ENCODE measurements at regions not wholly inside any gene's neighbourhood (a gene's known extent, or its start where the extent isn't known, plus 50 kb on each side); places are given as distances from the start of the nearest gene placed in this dataset.

DNA sequence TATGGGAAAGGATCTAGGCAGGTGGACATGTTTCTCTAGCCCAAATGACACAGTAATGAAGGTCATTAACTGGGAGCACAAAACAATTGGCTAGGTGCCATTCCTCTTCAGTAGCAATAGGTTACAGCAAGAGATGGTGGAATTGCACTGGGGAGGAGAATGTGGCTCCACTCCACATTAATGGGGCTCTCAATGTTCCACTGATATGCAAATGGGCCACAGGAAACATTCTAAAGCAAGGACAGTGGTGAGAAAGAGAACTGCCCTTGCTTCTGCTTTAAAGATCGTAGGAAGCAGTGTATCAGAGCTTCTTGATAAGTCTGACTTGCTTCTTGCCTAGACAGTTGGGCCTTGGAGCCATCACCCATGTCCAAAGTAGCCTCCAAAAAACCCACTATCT, 271.4 kb upstream of the PPP2R3A start:
- no peak for DNase-seq (ENCODE audit: low spot score)
- H3K9me3 Mint-ChIP-seq: no peaks in the 10 kb centered on the region
- H3K4me3 Mint-ChIP-seq (ENCODE audit: low read depth): no peak overlapping the region
- H3K27me3 Mint-ChIP-seq (ENCODE audit: low read depth): no peaks in the 10 kb centered on the region
- intact Hi-C loops (cut with micrococcal nuclease): no loop called here
- no peak overlapping the region for H3K27ac Mint-ChIP-seq
- H3K36me3 Mint-ChIP-seq (ENCODE audit: low read depth): no peaks in the 10 kb centered on the region
- no peaks in the 10 kb centered on the region for H3K4me1 Mint-ChIP-seq (ENCODE audit: low read depth)

- H3K36me3 Mint-ChIP-seq (ENCODE audit: low read depth): no peaks in the 10 kb centered on the region
- H3K9me3 Mint-ChIP-seq: no peaks in the 10 kb centered on the region
- DNase-seq (ENCODE audit: low spot score): no peak
- H3K4me1 Mint-ChIP-seq (ENCODE audit: low read depth): no peaks in the 10 kb centered on the region
- no peaks in the 10 kb centered on the region for H3K27me3 Mint-ChIP-seq (ENCODE audit: low read depth)
- no peak overlapping the region for H3K27ac Mint-ChIP-seq
- intact Hi-C loops (cut with micrococcal nuclease): no loop called here
- no peak overlapping the region for H3K4me3 Mint-ChIP-seq (ENCODE audit: low read depth)
Measured at GRCh38 chr3:135699741-135700140, 265.8 kb upstream of the PPP2R3A start.

GRCh38 chr3:135706758-135707375, 258.7 kb upstream of the PPP2R3A start:
- no peak for DNase-seq (ENCODE audit: low spot score)
- no peak overlapping the region for H3K27ac Mint-ChIP-seq
- H3K4me1 Mint-ChIP-seq (ENCODE audit: low read depth): no peaks in the 10 kb centered on the region
- no peaks in the 10 kb centered on the region for H3K36me3 Mint-ChIP-seq (ENCODE audit: low read depth)
- H3K4me3 Mint-ChIP-seq (ENCODE audit: low read depth): no peak overlapping the region
- no peaks in the 10 kb centered on the region for H3K27me3 Mint-ChIP-seq (ENCODE audit: low read depth)
- no peaks in the 10 kb centered on the region for H3K9me3 Mint-ChIP-seq
- intact Hi-C loops (cut with micrococcal nuclease): no loop called here

- Mint-ChIP-seq H3K4me3 (ENCODE audit: low read depth) (no peak overlapping the region), H3K27ac (no peak overlapping the region), H3K36me3 (ENCODE audit: low read depth) (no peaks in the 10 kb centered on the region), H3K27me3 (ENCODE audit: low read depth) (no peaks in the 10 kb centered on the region), H3K9me3 (no peaks in the 10 kb centered on the region), H3K4me1 (ENCODE audit: low read depth) (no peaks in the 10 kb centered on the region)
- intact Hi-C loops (cut with micrococcal nuclease): no loop called here
- no peak for DNase-seq (ENCODE audit: low spot score)
Measured at GRCh38 chr3:135719449-135719848, 246.1 kb upstream of the PPP2R3A start.

GRCh38 chr3:135728007-135728721, 237.4 kb upstream of the PPP2R3A start:
- Mint-ChIP-seq H3K27ac (no peak overlapping the region), H3K4me3 (ENCODE audit: low read depth) (no peak overlapping the region), H3K36me3 (ENCODE audit: low read depth) (no peaks in the 10 kb centered on the region), H3K27me3 (ENCODE audit: low read depth) (no peaks in the 10 kb centered on the region), H3K9me3 (peaks cover 22% of the 10 kb centered on the region), H3K4me1 (ENCODE audit: low read depth) (no peaks in the 10 kb centered on the region)
- no peak for DNase-seq (ENCODE audit: low spot score)
- intact Hi-C loops (cut with micrococcal nuclease): no loop called here

DNA sequence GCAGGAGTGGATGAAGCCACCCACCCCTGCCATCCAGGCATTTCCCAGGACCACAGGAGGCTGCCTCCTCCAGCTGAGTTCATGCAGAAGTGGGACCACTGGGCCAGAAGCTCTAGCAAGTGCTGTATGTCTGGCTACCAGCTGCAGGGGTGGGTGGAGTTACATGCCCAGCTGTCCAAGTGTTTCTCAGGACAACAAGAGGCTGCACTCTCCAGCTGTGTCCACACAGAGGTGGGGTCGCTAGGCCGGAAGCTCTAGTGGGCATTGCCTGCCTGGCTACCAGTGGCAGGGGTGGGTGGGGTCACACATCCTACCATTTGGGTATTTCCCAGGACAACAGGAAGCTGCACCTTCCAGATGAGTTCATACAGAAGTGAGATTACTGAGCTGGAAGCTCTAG, 234.0 kb upstream of the PPP2R3A start:
- no peak for DNase-seq (ENCODE audit: low spot score)
- H3K27ac Mint-ChIP-seq: no peak overlapping the region
- no peaks in the 10 kb centered on the region for H3K36me3 Mint-ChIP-seq (ENCODE audit: low read depth)
- intact Hi-C loops (cut with micrococcal nuclease): no loop called here
- H3K4me1 Mint-ChIP-seq (ENCODE audit: low read depth): no peaks in the 10 kb centered on the region
- no peaks in the 10 kb centered on the region for H3K27me3 Mint-ChIP-seq (ENCODE audit: low read depth)
- H3K9me3 Mint-ChIP-seq: peaks cover 36% of the 10 kb centered on the region
- no peak overlapping the region for H3K4me3 Mint-ChIP-seq (ENCODE audit: low read depth)

- Mint-ChIP-seq H3K27me3 (ENCODE audit: low read depth) (no peaks in the 10 kb centered on the region), H3K9me3 (peaks cover 35% of the 10 kb centered on the region), H3K36me3 (ENCODE audit: low read depth) (no peaks in the 10 kb centered on the region), H3K27ac (no peak overlapping the region), H3K4me3 (ENCODE audit: low read depth) (no peak overlapping the region), H3K4me1 (ENCODE audit: low read depth) (no peaks in the 10 kb centered on the region)
- no peak for DNase-seq (ENCODE audit: low spot score)
- intact Hi-C loops (cut with micrococcal nuclease): no loop called here
Measured at GRCh38 chr3:135736740-135737139, 228.8 kb upstream of the PPP2R3A start.

DNA sequence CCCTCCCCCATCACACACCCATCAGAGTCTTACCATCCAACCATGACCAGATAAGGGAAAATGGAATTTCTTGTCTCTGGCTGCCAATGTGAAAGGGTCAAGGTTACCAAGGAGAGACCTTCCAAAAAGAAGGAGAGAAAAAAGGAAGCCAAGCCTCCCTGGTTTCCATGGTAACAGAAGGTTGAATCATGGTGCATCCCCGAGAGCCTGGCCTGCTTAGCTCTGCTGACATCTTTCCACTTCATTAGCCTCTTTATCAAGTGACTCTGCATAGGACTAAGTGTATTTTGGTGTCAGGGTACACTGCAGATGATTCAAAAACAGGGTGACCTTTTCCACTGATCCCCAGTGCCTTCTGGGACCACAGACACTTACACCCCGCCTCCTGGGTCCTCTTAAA, 225.7 kb upstream of the PPP2R3A start:
- intact Hi-C loops (cut with micrococcal nuclease): no loop called here
- Mint-ChIP-seq H3K4me1 (ENCODE audit: low read depth) (no peaks in the 10 kb centered on the region), H3K36me3 (ENCODE audit: low read depth) (no peaks in the 10 kb centered on the region), H3K4me3 (ENCODE audit: low read depth) (no peak overlapping the region), H3K9me3 (peaks cover 22% of the 10 kb centered on the region), H3K27ac (no peak overlapping the region), H3K27me3 (ENCODE audit: low read depth) (no peaks in the 10 kb centered on the region)
- DNase-seq (ENCODE audit: low spot score): no peak

- H3K9me3 Mint-ChIP-seq: peaks cover 19% of the 10 kb centered on the region
- no peak overlapping the region for H3K27ac Mint-ChIP-seq
- DNase-seq (ENCODE audit: low spot score): no peak
- H3K36me3 Mint-ChIP-seq (ENCODE audit: low read depth): no peaks in the 10 kb centered on the region
- intact Hi-C loops (cut with micrococcal nuclease): no loop called here
- no peaks in the 10 kb centered on the region for H3K27me3 Mint-ChIP-seq (ENCODE audit: low read depth)
- no peaks in the 10 kb centered on the region for H3K4me1 Mint-ChIP-seq (ENCODE audit: low read depth)
- H3K4me3 Mint-ChIP-seq (ENCODE audit: low read depth): no peak overlapping the region
Measured at GRCh38 chr3:135740211-135740610, 225.3 kb upstream of the PPP2R3A start.

DNA sequence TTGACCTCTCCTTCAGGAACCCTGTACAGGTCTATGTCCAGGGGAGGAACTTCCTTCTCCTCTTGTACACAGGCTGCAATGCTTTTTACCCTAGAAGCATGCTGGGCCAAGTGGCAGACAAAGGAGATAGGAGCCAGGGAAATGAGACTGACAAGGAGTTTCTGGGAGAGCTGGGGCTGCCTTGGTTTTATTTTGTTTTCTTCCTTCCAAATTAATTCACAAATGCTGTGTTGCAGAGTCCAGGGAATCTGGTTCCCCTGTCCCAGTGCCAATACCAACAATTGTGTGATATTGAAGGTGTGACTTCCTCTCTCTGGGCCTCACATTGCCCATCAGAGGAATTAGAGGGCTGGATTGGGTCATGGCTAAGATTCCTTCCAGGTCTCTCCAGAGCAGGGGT, 224.8 kb upstream of the PPP2R3A start:
- intact Hi-C loops (cut with micrococcal nuclease): no loop called here
- DNase-seq (ENCODE audit: low spot score): no peak
- no peaks in the 10 kb centered on the region for H3K27me3 Mint-ChIP-seq (ENCODE audit: low read depth)

DNA sequence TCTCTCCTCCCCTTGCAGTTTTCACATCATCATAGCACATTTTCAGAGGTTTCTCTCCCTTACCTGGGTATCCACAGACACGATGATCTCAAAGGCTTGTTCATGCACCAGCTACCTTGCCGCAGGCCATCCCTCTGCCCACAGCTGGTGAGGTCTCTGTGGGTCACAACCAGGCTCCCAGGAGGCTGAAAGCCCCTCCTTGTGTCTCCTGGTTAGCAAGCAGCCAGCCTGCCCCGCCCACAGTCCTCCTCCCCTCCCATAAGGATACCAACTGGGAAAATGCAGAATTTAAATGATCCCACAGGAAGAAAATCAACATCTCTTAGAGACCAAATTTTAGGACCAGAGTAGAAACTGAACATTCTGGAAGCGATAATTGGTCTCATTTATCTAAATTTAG, 213.5 kb upstream of the PPP2R3A start:
- intact Hi-C loops (cut with micrococcal nuclease): no loop called here
- Mint-ChIP-seq H3K9me3 (no peaks in the 10 kb centered on the region), H3K36me3 (ENCODE audit: low read depth) (no peaks in the 10 kb centered on the region), H3K4me1 (ENCODE audit: low read depth) (no peaks in the 10 kb centered on the region), H3K4me3 (ENCODE audit: low read depth) (no peak overlapping the region), H3K27me3 (ENCODE audit: low read depth) (no peaks in the 10 kb centered on the region), H3K27ac (no peak overlapping the region)
- no peak for DNase-seq (ENCODE audit: low spot score)

More for the DNA sequence above, 224.8 kb upstream of the PPP2R3A start:
- Mint-ChIP-seq H3K4me1 (ENCODE audit: low read depth) (no peaks in the 10 kb centered on the region), H3K36me3 (ENCODE audit: low read depth) (no peaks in the 10 kb centered on the region), H3K9me3 (peaks cover 17% of the 10 kb centered on the region), H3K4me3 (ENCODE audit: low read depth) (no peak overlapping the region), H3K27ac (no peak overlapping the region)

GRCh38 chr3:135752851-135753250, 212.7 kb upstream of the PPP2R3A start:
- H3K4me3 Mint-ChIP-seq (ENCODE audit: low read depth): no peak overlapping the region
- no peaks in the 10 kb centered on the region for H3K27me3 Mint-ChIP-seq (ENCODE audit: low read depth)
- no peak overlapping the region for H3K27ac Mint-ChIP-seq
- DNase-seq (ENCODE audit: low spot score): no peak
- no peaks in the 10 kb centered on the region for H3K36me3 Mint-ChIP-seq (ENCODE audit: low read depth)
- no peaks in the 10 kb centered on the region for H3K9me3 Mint-ChIP-seq
- intact Hi-C loops (cut with micrococcal nuclease): no loop called here
- no peaks in the 10 kb centered on the region for H3K4me1 Mint-ChIP-seq (ENCODE audit: low read depth)

- no peak for DNase-seq (ENCODE audit: low spot score)
- Mint-ChIP-seq H3K9me3 (no peaks in the 10 kb centered on the region), H3K27ac (no peak overlapping the region), H3K4me1 (ENCODE audit: low read depth) (no peaks in the 10 kb centered on the region), H3K27me3 (ENCODE audit: low read depth) (no peaks in the 10 kb centered on the region), H3K36me3 (ENCODE audit: low read depth) (no peaks in the 10 kb centered on the region), H3K4me3 (ENCODE audit: low read depth) (no peak overlapping the region)
- intact Hi-C loops (cut with micrococcal nuclease): no loop called here
Measured at GRCh38 chr3:135753506-135753905, 212.0 kb upstream of the PPP2R3A start.

Measured in activated T-helper 2 cell treated with anti-CD3 and anti-CD28 coated beads, Interferon-gamma antibody, Interleukin-2, Interleukin-4, amounts not matched to agents 10 μg/mL and 5 μg/mL and 100 μg/mL, durations not matched to agents 14 hours and 24 hours and 36 hours (primary cell).